GM12873 (cell line): ENCODE measurements at regions not wholly inside any gene's neighbourhood (a gene's known extent, or its start where the extent isn't known, plus 50 kb on each side); places are given as distances from the start of the nearest gene placed in this dataset.

Experiments used
- CTCF ChIP-seq: IDR thresholded peaks from 2 replicates; pipeline ENCODE4 v1.5.1; 2012; ENCODE audit warnings: low read depth, mild to moderate bottlenecking, moderate library complexity, low read length, control low read depth; ENCODE audit not compliant: insufficient read depth; ENCODE audit errors: missing control alignments

DNA sequence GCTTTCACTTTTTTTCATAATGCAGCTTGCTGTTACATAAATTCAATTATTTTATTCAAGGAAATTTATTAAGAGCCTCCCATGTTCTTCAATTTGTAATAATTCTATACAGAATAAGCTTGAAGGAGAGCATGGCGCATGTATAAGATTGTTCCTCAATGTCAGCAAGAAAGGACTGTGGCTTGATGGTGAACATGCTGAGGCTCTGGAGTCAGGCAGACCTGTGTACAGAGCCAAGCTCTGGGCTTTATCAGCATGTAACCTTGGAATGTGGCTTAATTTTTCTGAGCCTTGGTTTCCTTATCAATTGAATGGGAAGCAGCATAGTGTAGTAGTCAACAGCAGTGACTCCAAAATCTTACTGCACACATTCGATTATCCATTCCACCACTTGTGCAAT, 92.4 kb downstream of the JRKL start:
- no peak for TF ChIP-seq CTCF

DNA sequence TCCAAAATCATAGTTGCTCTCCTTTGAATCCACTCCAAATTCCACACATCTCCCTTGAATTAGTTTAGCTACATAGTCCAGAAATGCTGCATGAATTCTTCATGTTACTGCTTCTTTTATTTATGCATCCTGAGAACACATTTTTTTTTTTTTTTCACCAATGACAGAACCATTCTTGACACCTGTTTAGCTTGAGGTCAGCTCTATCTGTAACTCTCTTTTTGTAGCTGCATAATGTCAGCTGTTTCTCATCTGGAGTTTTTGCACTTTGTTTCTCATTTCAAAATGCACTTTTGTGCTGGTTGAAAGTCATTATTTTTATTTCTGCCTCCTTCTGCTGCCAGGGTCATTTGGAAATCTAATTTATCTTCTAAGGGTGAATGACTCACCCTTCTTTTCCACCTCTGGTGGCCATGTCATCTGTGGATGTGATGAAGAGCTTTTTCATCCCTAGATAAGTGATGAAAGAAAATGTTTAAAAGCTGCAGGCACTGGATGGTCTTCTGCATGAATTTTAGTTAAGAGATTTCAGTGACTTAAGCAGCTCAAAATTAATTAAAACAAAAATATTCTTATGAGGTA, 93.7 kb downstream of the JRKL start:
- TF ChIP-seq CTCF = no peak

DNA sequence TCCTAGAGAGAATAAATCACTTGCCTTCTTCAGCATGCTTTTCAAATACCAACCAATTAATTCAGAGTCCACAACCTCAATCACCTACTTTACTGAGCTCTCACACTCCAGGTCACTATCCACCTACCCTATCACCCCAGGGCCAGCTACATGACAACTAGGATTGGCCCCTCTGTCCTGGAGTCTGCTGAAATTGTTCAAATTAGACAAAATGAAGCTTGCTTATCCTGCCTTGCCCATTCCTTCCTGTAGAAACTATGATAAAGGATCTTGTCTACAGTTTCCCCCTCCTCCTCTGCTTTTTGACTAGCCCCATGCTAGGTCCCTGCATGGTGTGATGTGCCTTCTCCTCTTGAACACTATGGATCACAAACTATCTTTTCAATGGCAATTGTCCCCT, 94.5 kb downstream of the JRKL start:
- TF ChIP-seq CTCF = no peak

- no peak for TF ChIP-seq CTCF
Observed at GRCh38 chr11:96486890-96487611, 97.2 kb downstream of the JRKL start.

DNA sequence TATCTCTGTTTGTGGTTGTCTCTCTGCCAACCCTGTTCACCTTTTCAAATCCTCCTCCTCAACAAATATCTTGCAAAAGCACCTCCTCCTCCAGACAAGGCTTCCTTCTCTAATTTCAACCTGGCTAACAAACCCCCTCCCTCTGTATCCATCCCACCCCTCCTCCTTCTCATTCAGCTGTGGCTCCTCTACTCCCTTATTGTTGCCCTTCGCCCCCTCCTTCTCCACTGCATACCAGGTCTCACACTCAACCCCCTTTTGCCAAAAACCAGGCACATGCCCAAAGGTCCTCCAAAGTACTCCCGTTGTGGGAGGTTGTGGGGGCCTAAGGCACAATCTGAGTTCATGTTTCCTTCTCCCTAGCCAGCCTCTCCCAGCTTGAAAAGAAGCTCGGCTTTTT, 110.6 kb downstream of the JRKL start:
- no peak for TF ChIP-seq CTCF

DNA sequence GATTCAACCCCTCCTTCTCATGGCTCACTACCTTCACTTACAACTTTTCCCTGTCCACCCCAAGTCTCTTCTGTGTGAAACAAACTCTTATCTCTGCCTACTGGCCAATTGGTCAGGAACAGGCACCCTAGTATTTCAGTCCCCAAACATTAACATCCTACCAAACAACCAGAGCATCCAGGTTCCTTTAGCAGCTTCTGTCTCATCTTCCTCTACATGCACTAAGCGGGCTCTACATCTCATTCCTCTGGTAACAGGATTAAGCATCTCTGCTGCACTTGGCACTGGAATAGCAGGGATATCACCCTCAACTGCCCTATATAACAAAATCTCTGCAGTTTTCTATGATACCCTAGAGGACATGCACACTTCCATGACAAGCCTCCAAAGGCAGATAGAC, 116.2 kb downstream of the JRKL start:
- TF ChIP-seq CTCF = no peak

DNA sequence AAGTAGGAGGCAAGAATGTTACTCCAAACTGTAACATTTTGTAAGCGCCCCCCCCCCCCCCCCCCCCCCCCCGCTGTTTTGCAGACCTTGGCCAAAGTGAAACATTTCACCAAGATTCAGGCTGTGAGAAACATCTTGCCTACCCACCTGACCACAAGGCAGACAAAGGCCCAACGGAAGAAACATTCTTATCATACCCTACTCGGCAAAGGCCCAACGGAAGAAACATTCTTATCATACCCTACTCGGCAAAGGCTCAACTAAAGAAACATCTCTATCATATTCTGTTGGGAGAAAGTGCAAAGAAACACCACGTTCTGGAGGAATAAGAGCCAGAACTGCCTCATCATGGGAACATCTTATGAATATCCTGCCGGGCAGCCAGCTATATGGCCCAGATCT, 117.1 kb downstream of the JRKL start:
- no peak for TF ChIP-seq CTCF
